Sigmoid colon (tissue), 6 donors: ENCODE measurements at regions not wholly inside any gene's neighbourhood (a gene's known extent, or its start where the extent isn't known, plus 50 kb on each side); places are given as distances from the start of the nearest gene placed in this dataset.

Experiments used
- DNase-seq: peaks from one replicate; pipeline ENCODE4 v3.0.0-alpha.2; 2019
- H3K27ac ChIP-seq, 4 donors: fragments of 200-600 bp; sonication (generic); one replicate each; pipeline ENCODE4 v1.5.1; 2016 to 2019; ENCODE audit warnings: mild to moderate bottlenecking in 1 of 4
- H3K27me3 ChIP-seq, 3 donors: fragments of 200-600 bp; sonication (generic); one replicate each; pipeline ENCODE4 v1.5.1; 2019; ENCODE audit warnings: mild to moderate bottlenecking in 1 of 3
- H3K36me3 ChIP-seq, 4 donors: fragments of 200-600 bp; sonication (generic); one replicate each; pipeline ENCODE4 v1.5.1; 2016 to 2019
- H3K4me1 ChIP-seq, 4 donors: fragments of 200-600 bp; sonication (generic); one replicate each; pipeline ENCODE4 v1.5.1; 2017 to 2019
- H3K4me3 ChIP-seq, 4 donors: fragments of 200-600 bp; sonication (generic); one replicate each; pipeline ENCODE4 v1.5.1; 2017 to 2019; ENCODE audit warnings: mild to moderate bottlenecking in 2 of 4, moderate library complexity in 1 of 4
- H3K9me3 ChIP-seq, 4 donors: fragments of 200-600 bp in 3 of 4; sonication (generic) in 3 of 4; one replicate each; pipeline versions ENCODE4 v1.5.1 to v1.6.1; 2013 to 2019
- EP300 ChIP-seq, 4 donors: sonication (generic); formaldehyde crosslinking; IDR thresholded peaks; one replicate each; pipeline ENCODE4 v1.6.1; 2017; ENCODE audit warnings: antibody characterized with exemption in 4 of 4
- POLR2A ChIP-seq, 2 donors: fragments of 450-650 bp; IDR thresholded peaks; one replicate each; pipeline ENCODE4 v1.6.1; 2016; ENCODE audit warnings: antibody characterized with exemption in 2 of 2, mild to moderate bottlenecking in 2 of 2, moderate library complexity in 2 of 2
- POLR2AphosphoS5 ChIP-seq, 4 donors: sonication (generic); formaldehyde crosslinking; IDR thresholded peaks; one replicate each; pipeline ENCODE4 v1.6.1; 2017; ENCODE audit warnings: antibody characterized with exemption in 4 of 4
- WGBS, 2 donors: extraction: QIAGEN DNeasy Blood & Tissue Kit; methylation state at CpG; one replicate each; pipeline ENCODE4 v1.1.7; 2013; 5-methylcytosine and 5-hydroxymethylcytosine counted together
- intact Hi-C: fragments of 100-400 bp; cut with DNase I; formaldehyde crosslinking; loops from one replicate; pipeline ENCODE4 v1.15.1; 2023
- TF ChIP-seq, protein P1 (sequence below), 4 experiments: fragments of 450-650 bp in 3 of 4; fragments of 200-600 bp in 1 of 4; IDR thresholded peaks; one replicate each; pipeline ENCODE4 v1.5.1; 2016 to 2019; ENCODE audit warnings: antibody characterized with exemption in 4 of 4, mild to moderate bottlenecking in 3 of 4, moderate library complexity in 2 of 4
- donor health status: healthy with polysubstance abuse.
- donor health status: healthy.

DNA sequence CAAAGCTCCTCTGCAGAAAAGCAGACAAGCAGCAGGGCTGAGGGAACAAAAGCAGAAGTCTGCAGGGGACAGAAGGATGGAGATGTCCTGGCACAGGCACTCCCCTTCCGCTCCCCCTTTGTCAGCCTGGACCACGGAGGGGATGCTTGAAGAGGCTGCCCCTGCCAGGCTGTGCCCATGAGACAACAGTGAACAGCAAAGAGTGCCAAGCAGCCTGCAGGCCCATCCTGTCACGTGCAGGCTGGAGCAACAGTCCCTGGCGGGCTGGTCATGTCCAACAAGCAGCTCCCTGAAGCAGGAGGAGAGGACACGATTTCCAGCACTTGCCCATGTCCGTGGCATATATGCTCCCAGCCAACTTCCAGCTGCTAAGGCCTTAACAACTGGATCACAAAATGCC is 132.3 kb downstream of the IRX2 start:
- WGBS, 2 donors = 73 to 74% methylated on average over 6 of the region's 6 CpGs

GRCh38 chr5:2617461-2617860 is 134.0 kb downstream of the IRX2 start:
- H3K27me3 ChIP-seq = peaks cover 0 to 12% (median 0%) of the 10 kb centered on the region in 3 donors
- no peak overlapping the region for H3K27ac ChIP-seq
- H3K9me3 ChIP-seq = peaks cover 0 to 4% (median 0%) of the 10 kb centered on the region in 4 donors
- 80 to 83% methylated on average over 5 of the region's 5 CpGs for WGBS, 2 donors
- TF ChIP-seq POLR2AphosphoS5 (IDR thresholded peaks at IDR 0.05) (no peak), POLR2A (IDR thresholded peaks at IDR 0.05) (no peak), EP300 (IDR thresholded peaks at IDR 0.05) (no peak)
- TF ChIP-seq, protein P1, sequence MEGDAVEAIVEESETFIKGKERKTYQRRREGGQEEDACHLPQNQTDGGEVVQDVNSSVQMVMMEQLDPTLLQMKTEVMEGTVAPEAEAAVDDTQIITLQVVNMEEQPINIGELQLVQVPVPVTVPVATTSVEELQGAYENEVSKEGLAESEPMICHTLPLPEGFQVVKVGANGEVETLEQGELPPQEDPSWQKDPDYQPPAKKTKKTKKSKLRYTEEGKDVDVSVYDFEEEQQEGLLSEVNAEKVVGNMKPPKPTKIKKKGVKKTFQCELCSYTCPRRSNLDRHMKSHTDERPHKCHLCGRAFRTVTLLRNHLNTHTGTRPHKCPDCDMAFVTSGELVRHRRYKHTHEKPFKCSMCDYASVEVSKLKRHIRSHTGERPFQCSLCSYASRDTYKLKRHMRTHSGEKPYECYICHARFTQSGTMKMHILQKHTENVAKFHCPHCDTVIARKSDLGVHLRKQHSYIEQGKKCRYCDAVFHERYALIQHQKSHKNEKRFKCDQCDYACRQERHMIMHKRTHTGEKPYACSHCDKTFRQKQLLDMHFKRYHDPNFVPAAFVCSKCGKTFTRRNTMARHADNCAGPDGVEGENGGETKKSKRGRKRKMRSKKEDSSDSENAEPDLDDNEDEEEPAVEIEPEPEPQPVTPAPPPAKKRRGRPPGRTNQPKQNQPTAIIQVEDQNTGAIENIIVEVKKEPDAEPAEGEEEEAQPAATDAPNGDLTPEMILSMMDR (IDR thresholded peaks at IDR 0.05) = no peak
- no peak for DNase-seq
- intact Hi-C loops = no loop called here
- no peaks in the 10 kb centered on the region for H3K36me3 ChIP-seq
- H3K4me1 ChIP-seq = no peaks in the 10 kb centered on the region
- H3K4me3 ChIP-seq = no peak overlapping the region

More for the DNA sequence above, 132.3 kb downstream of the IRX2 start:
- H3K4me3 ChIP-seq = no peak overlapping the region
- TF ChIP-seq POLR2AphosphoS5 (IDR thresholded peaks at IDR 0.05) (no peak), EP300 (IDR thresholded peaks at IDR 0.05) (no peak), POLR2A (IDR thresholded peaks at IDR 0.05) (no peak)
- TF ChIP-seq, protein P1 (IDR thresholded peaks at IDR 0.05) = no peak
- intact Hi-C loops = no loop called here
- peaks cover 0 to 12% (median 0%) of the 10 kb centered on the region in 3 donors for H3K27me3 ChIP-seq
- no peak for DNase-seq
- peaks cover 0 to 4% (median 0%) of the 10 kb centered on the region in 4 donors for H3K9me3 ChIP-seq
- H3K4me1 ChIP-seq = no peaks in the 10 kb centered on the region
- H3K36me3 ChIP-seq = no peaks in the 10 kb centered on the region
- H3K27ac ChIP-seq = no peak overlapping the region

- 71 to 83% methylated on average over 4 of the region's 4 CpGs for WGBS, 2 donors
- intact Hi-C loops = no loop called here
These were observed 135.6 kb downstream of the IRX2 start for GRCh38 chr5:2615917-2616316.

DNA sequence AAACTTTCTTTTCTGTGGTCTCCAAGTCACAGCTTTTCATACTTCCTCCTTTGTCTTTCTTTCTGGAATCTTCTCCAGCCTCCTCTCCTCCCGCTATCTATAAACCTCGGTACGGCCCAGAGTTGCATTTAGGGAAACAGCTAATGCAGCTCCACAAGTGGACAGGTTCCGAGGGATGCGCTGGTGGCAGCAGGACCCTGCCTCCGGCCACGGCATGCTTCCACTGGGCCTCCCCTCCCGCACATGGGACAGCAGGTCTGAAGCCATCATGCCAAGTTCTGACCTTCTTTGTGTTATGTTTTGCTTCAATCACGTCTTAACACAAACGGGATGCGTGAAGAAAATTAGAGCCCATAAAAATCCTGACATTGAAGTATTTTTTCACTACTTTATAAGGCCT is 136.9 kb downstream of the IRX2 start:
- Histone ChIP-seq H3K27me3 (peaks cover 0 to 12% (median 0%) of the 10 kb centered on the region in 3 donors), H3K27ac (no peak overlapping the region), H3K9me3 (peaks cover 0 to 4% (median 0%) of the 10 kb centered on the region in 4 donors), H3K4me1 (no peaks in the 10 kb centered on the region), H3K36me3 (no peaks in the 10 kb centered on the region), H3K4me3 (no peak overlapping the region)
- no peak for DNase-seq
- intact Hi-C loops = no loop called here
- WGBS, 2 donors = 88 to 90% methylated on average over 11 of the region's 11 CpGs
- TF ChIP-seq POLR2AphosphoS5 (IDR thresholded peaks at IDR 0.05) (no peak), POLR2A (IDR thresholded peaks at IDR 0.05) (no peak), EP300 (IDR thresholded peaks at IDR 0.05) (no peak)
- TF ChIP-seq, protein P1 (IDR thresholded peaks at IDR 0.05) = no peak

More at GRCh38 chr5:2615917-2616316, 135.6 kb downstream of the IRX2 start:
- no peak for DNase-seq
- Histone ChIP-seq H3K4me3 (no peak overlapping the region), H3K27ac (no peak overlapping the region), H3K27me3 (peaks cover 0 to 12% (median 0%) of the 10 kb centered on the region in 3 donors), H3K4me1 (no peaks in the 10 kb centered on the region), H3K9me3 (peaks cover 0 to 4% (median 0%) of the 10 kb centered on the region in 4 donors), H3K36me3 (no peaks in the 10 kb centered on the region)
- TF ChIP-seq, protein P1 (IDR thresholded peaks at IDR 0.05) = no peak
- TF ChIP-seq POLR2A (IDR thresholded peaks at IDR 0.05) = no peak
- no peak for TF ChIP-seq EP300 (IDR thresholded peaks at IDR 0.05)
- TF ChIP-seq POLR2AphosphoS5 (IDR thresholded peaks at IDR 0.05) = no peak

DNA sequence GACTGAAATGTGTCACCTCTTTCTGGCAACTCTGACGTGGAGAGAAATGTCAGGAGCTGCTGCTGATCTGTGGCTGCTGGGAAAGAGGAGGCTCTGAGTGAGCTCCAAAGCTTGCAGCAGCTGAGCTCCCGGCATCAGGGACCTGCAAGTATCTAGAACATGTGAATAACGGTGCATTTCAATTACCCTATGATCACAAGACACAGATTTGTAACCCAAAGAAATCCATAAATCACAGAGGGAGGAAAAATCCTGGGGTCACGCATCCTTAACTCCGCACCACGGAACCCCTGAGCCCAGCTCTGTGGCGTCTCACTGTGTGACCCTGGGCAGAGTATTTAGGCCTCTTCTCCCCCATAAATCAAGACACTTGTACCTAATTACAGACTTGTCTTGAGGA is 139.8 kb downstream of the IRX2 start:
- no peaks in the 10 kb centered on the region for H3K36me3 ChIP-seq
- no peak for DNase-seq
- H3K4me3 ChIP-seq = no peak overlapping the region
- no peak overlapping the region for H3K27ac ChIP-seq
- H3K27me3 ChIP-seq = peaks cover 0 to 6% (median 0%) of the 10 kb centered on the region in 3 donors
- WGBS, 2 donors = 74 to 75% methylated on average over 7 of the region's 7 CpGs
- TF ChIP-seq, protein P1 (IDR thresholded peaks at IDR 0.05) = no peak
- TF ChIP-seq POLR2A (IDR thresholded peaks at IDR 0.05) = no peak
- no peak for TF ChIP-seq POLR2AphosphoS5 (IDR thresholded peaks at IDR 0.05)
- TF ChIP-seq EP300 (IDR thresholded peaks at IDR 0.05) = no peak
- H3K9me3 ChIP-seq = peaks cover 0 to 4% (median 0%) of the 10 kb centered on the region in 4 donors
- intact Hi-C loops = no loop called here
- H3K4me1 ChIP-seq = no peaks in the 10 kb centered on the region
